A673 (cell line): ENCODE measurements at regions not wholly inside any gene's neighbourhood (a gene's known extent, or its start where the extent isn't known, plus 50 kb on each side); places are given as distances from the start of the nearest gene placed in this dataset.
A peak's percentile ranks its signal among the peaks of the same experiment; 100 is the strongest.

Experiments used
- BruUV-seq: library from RNA; stranded (reverse); fragments of 400-500 nt; replicated peaks from 2 replicates; lab custom pipeline; 2021; lab: Mats Ljungman, UMichigan
- CTCF ChIA-PET: fragments of 300-600 bp; sonication (Branson Sonifier 250); formaldehyde crosslinking; loops from one replicate; lab custom pipeline; 2022; ENCODE audit warnings: antibody characterized with exemption; lab: Charles Lee
- POLR2A ChIA-PET: fragments of 300-600 bp; sonication (Branson Sonifier 250); formaldehyde crosslinking; loops from one replicate; lab custom pipeline; 2022; ENCODE audit warnings: antibody characterized with exemption; ENCODE audit not compliant: low non-redundant PET; lab: Charles Lee
- DNase-seq: peaks from one replicate; pipeline ENCODE4 v3.0.0-alpha.2; 2015; ENCODE audit warnings: low spot score
- H3K27ac ChIP-seq: fragments of 200-600 bp; sonication (generic); 2 replicates; pipeline ENCODE4 v1.5.1; 2016; ENCODE audit warnings: mixed run types, low read depth, mild to moderate bottlenecking, mixed read lengths, antibody characterized with exemption, low read length; ENCODE audit not compliant: poor library complexity, severe bottlenecking
- H3K27me3 ChIP-seq: fragments of 200-600 bp; sonication (generic); replicated peaks from 2 replicates; pipeline ENCODE4 v1.6.1; 2017; ENCODE audit warnings: mixed run types, low read depth, mild to moderate bottlenecking, mixed read lengths, antibody characterized with exemption, low read length; ENCODE audit not compliant: insufficient read depth, poor library complexity
- H3K36me3 ChIP-seq: fragments of 200-600 bp; sonication (generic); 2 replicates; pipeline ENCODE4 v1.6.1; 2016; ENCODE audit warnings: mixed run types, mild to moderate bottlenecking, mixed read lengths, antibody characterized with exemption, low read length; ENCODE audit not compliant: insufficient read depth, poor library complexity, severe bottlenecking
- H3K4me1 ChIP-seq: fragments of 200-600 bp; sonication (generic); 2 replicates; pipeline ENCODE4 v1.6.1; 2017; ENCODE audit warnings: mixed run types, mild to moderate bottlenecking, mixed read lengths, antibody characterized with exemption, low read length; ENCODE audit not compliant: insufficient read depth, poor library complexity, severe bottlenecking
- H3K4me3 ChIP-seq: fragments of 200-600 bp; sonication (generic); 2 replicates; pipeline ENCODE4 v1.5.1; 2016; ENCODE audit warnings: low read depth, mixed run types, mild to moderate bottlenecking, mixed read lengths, low read length; ENCODE audit not compliant: poor library complexity, severe bottlenecking
- H3K9me3 ChIP-seq: fragments of 200-600 bp; sonication (generic); 2 replicates; pipeline ENCODE4 v1.6.1; 2016; ENCODE audit warnings: mixed run types, low read depth, mild to moderate bottlenecking, mixed read lengths, antibody characterized with exemption, low read length; ENCODE audit not compliant: poor library complexity, severe bottlenecking
- CTCF ChIP-seq: fragments of 300-800, 200-600 bp; sonication (generic); conservative IDR thresholded peaks from 2 replicates; pipeline ENCODE4 v1.5.1; 2017; ENCODE audit warnings: low read depth, mild to moderate bottlenecking, antibody characterized with exemption, low read length, moderate library complexity, mixed read lengths
- EZH2 ChIP-seq: fragments of 200-600 bp; sonication (generic); IDR thresholded peaks from 2 replicates; pipeline ENCODE4 v1.6.1; 2017; ENCODE audit warnings: borderline replicate concordance, low read depth, mild to moderate bottlenecking, mixed read lengths, antibody characterized with exemption, low read length; ENCODE audit not compliant: poor library complexity, severe bottlenecking
- intact Hi-C: fragments of 100-400 bp; cut with micrococcal nuclease; formaldehyde crosslinking; loops from one replicate; pipeline ENCODE4 v1.10.0; 2022; ENCODE audit not compliant: unreplicated experiment

- no peaks in the 10 kb centered on the region for H3K9me3 ChIP-seq
- ChIA-PET POLR2A (no interaction called here), CTCF (no interaction called here)
- H3K4me1 ChIP-seq = no peaks in the 10 kb centered on the region
- H3K27me3 ChIP-seq = no peaks in the 10 kb centered on the region
- intact Hi-C loops = no loop called here
- TF ChIP-seq EZH2 = no peak
- TF ChIP-seq CTCF = peak; percentile 50
- no peak overlapping the region for H3K4me3 ChIP-seq
- H3K27ac ChIP-seq = no peak overlapping the region
- H3K36me3 ChIP-seq = no peaks in the 10 kb centered on the region
- BruUV-seq = no TSS peak
- DNase-seq = peak; percentile 56
Observed at GRCh38 chr20:39880890-39881289, 808.1 kb downstream of the MAFB start.

- Histone ChIP-seq H3K9me3 (no peaks in the 10 kb centered on the region), H3K27ac (no peak overlapping the region), H3K4me3 (no peak overlapping the region), H3K27me3 (no peaks in the 10 kb centered on the region), H3K36me3 (no peaks in the 10 kb centered on the region), H3K4me1 (no peaks in the 10 kb centered on the region)
- ChIA-PET POLR2A (no interaction called here), CTCF (no interaction called here)
- TF ChIP-seq EZH2 = no peak
- TF ChIP-seq CTCF = no peak
- intact Hi-C loops = no loop called here
- BruUV-seq = no TSS peak
- DNase-seq = no peak
Observed at GRCh38 chr20:39879296-39879695, 809.7 kb downstream of the MAFB start.

- intact Hi-C loops = no loop called here
- H3K4me3 ChIP-seq = no peak overlapping the region
- H3K4me1 ChIP-seq = no peaks in the 10 kb centered on the region
- H3K36me3 ChIP-seq = no peaks in the 10 kb centered on the region
- no peak overlapping the region for H3K27ac ChIP-seq
- DNase-seq = no peak
- no TSS peak for BruUV-seq
- H3K9me3 ChIP-seq = no peaks in the 10 kb centered on the region
- TF ChIP-seq CTCF (no peak), EZH2 (no peak)
- CTCF ChIA-PET = no interaction called here
- POLR2A ChIA-PET = no interaction called here
- H3K27me3 ChIP-seq = no peaks in the 10 kb centered on the region
Observed at GRCh38 chr20:39878809-39879208, 810.2 kb downstream of the MAFB start.
